ENCODE measurements at regions not wholly inside any gene's neighbourhood (a gene's known extent, or its start where the extent isn't known, plus 50 kb on each side); places are given as distances from the start of the nearest gene placed in this dataset.
A peak's percentile ranks its signal among the peaks of the same experiment; 100 is the strongest.

- WGBS (ENCODE audit: insufficient coverage, low coverage, low lambda C conversion rate, missing lambda C conversion rate) = 85% methylated on average over 4 of the region's 4 CpGs
- Histone ChIP-seq H3K4me3 (no peak overlapping the region), H3K27ac (no peak overlapping the region), H3K36me3 (no peaks in the 10 kb centered on the region), H3K4me1 (peaks cover 0 to 17% (median 5%) of the 10 kb centered on the region in 4 donors), H3K27me3 (no peaks in the 10 kb centered on the region), H3K9me3 (no peaks in the 10 kb centered on the region)
- no peak for TF ChIP-seq CTCF (IDR thresholded peaks at IDR 0.05)
- TF ChIP-seq POLR2A (IDR thresholded peaks at IDR 0.05) = no peak
- intact Hi-C loops (cut with DNase I) = no loop called here
- ATAC-seq (no peak), DNase-seq (no peak)
Measured at GRCh38 chr10:79012567-79012966, 56.2 kb upstream of the ZMIZ1 start.

GRCh38 chr10:79013406-79013987 lies 55.3 kb upstream of the ZMIZ1 start:
- no peaks in the 10 kb centered on the region for H3K36me3 ChIP-seq
- no peaks in the 10 kb centered on the region for H3K27me3 ChIP-seq
- 44% methylated on average over 12 of the region's 12 CpGs for WGBS (ENCODE audit: insufficient coverage, low coverage, low lambda C conversion rate, missing lambda C conversion rate)
- intact Hi-C loops (cut with DNase I) = no loop called here
- H3K9me3 ChIP-seq = no peaks in the 10 kb centered on the region
- ATAC-seq (peak; percentile 94 to 96 (median 96)), DNase-seq (peak; percentile 81 to 88 (median 82))
- TF ChIP-seq CTCF (IDR thresholded peaks at IDR 0.05) = no peak
- peaks cover 0 to 18% (median 5%) of the 10 kb centered on the region in 4 donors for H3K4me1 ChIP-seq
- H3K27ac ChIP-seq = peak overlapping the region in 1 of 3 donors; percentile 16
- no peak overlapping the region for H3K4me3 ChIP-seq

GRCh38 chr10:79014796-79015195 lies 54.0 kb upstream of the ZMIZ1 start:
- no peak for ATAC-seq
- H3K4me1 ChIP-seq = peaks cover 0 to 31% (median 12%) of the 10 kb centered on the region in 4 donors
- no peak overlapping the region for H3K27ac ChIP-seq
- intact Hi-C loops (cut with DNase I) = no loop called here
- WGBS (ENCODE audit: insufficient coverage, low coverage, low lambda C conversion rate, missing lambda C conversion rate) = 100% methylated on average over 1 of the region's 1 CpG
- no peak overlapping the region for H3K4me3 ChIP-seq
- no peaks in the 10 kb centered on the region for H3K27me3 ChIP-seq
- no peaks in the 10 kb centered on the region for H3K36me3 ChIP-seq
- no peaks in the 10 kb centered on the region for H3K9me3 ChIP-seq
- TF ChIP-seq POLR2A (IDR thresholded peaks at IDR 0.05) (no peak), CTCF (IDR thresholded peaks at IDR 0.05) (no peak)
- DNase-seq = no peak

- intact Hi-C loops (cut with DNase I) = no loop called here
- 89% methylated on average over 2 of the region's 4 CpGs for WGBS (ENCODE audit: insufficient coverage, low coverage, low lambda C conversion rate, missing lambda C conversion rate)
- Histone ChIP-seq H3K27ac (no peak overlapping the region), H3K4me3 (no peak overlapping the region), H3K36me3 (no peaks in the 10 kb centered on the region), H3K27me3 (no peaks in the 10 kb centered on the region), H3K4me1 (peaks cover 0 to 50% (median 21%) of the 10 kb centered on the region in 4 donors), H3K9me3 (no peaks in the 10 kb centered on the region)
- DNase-seq = no peak
- ATAC-seq = no peak
- TF ChIP-seq CTCF (IDR thresholded peaks at IDR 0.05) = no peak
Measured at GRCh38 chr10:79017882-79018520, 50.8 kb upstream of the ZMIZ1 start.

All from right lobe of liver (tissue), 6 donors.